Ovary (tissue), 7 donors: ENCODE measurements at regions not wholly inside any gene's neighbourhood (a gene's known extent, or its start where the extent isn't known, plus 50 kb on each side); places are given as distances from the start of the nearest gene placed in this dataset.

Experiments used
- DNase-seq, 5 donors: peaks; one replicate each; pipeline ENCODE4 v3.0.0-alpha.2; 2019 to 2020
- H3K27ac ChIP-seq, 2 donors: fragments of 200-600 bp; one replicate each; pipeline versions ENCODE4 v1.5.1 to v1.8.0; 2019 to 2022
- H3K27me3 ChIP-seq: fragments of 200-600 bp; one replicate; pipeline ENCODE4 v1.8.0; 2022
- H3K36me3 ChIP-seq: fragments of 200-600 bp; sonication (generic); one replicate; pipeline ENCODE4 v1.5.1; 2019
- H3K4me1 ChIP-seq: one replicate; pipeline ENCODE4 v1.8.1; 2013; ENCODE audit warnings: mild to moderate bottlenecking, moderate library complexity; ENCODE audit not compliant: insufficient read depth
- H3K4me3 ChIP-seq: fragments of 200-600 bp; sonication (generic); one replicate; pipeline ENCODE4 v1.5.1; 2017
- H3K9me3 ChIP-seq, 2 donors: fragments of 200-600 bp in 1 of 2; sonication (generic) in 1 of 2; one replicate each; pipeline versions ENCODE4 v1.5.1 to v1.8.1; 2013 to 2019; ENCODE audit warnings: mild to moderate bottlenecking in 1 of 2, moderate library complexity in 1 of 2
- CTCF ChIP-seq, 3 donors: fragments of 450-650 bp in 2 of 3; fragments of 200-600 bp in 1 of 3; IDR thresholded peaks; one replicate each; pipeline versions ENCODE4 v1.5.1 to v1.8.0; 2016 to 2022; ENCODE audit warnings: antibody characterized with exemption in 3 of 3, mild to moderate bottlenecking in 1 of 3
- EP300 ChIP-seq: sonication (generic); formaldehyde crosslinking; IDR thresholded peaks from one replicate; pipeline ENCODE4 v1.6.1; 2017; ENCODE audit warnings: antibody characterized with exemption
- POLR2A ChIP-seq: fragments of 450-650 bp; IDR thresholded peaks from one replicate; pipeline ENCODE4 v1.6.1; 2017; ENCODE audit warnings: antibody characterized with exemption, mild to moderate bottlenecking, moderate library complexity
- WGBS, 3 donors: extraction: QIAGEN DNeasy Blood & Tissue Kit in 1 of 3; methylation state at CpG; one replicate each; pipeline versions ENCODE4 v1.1.5 to v1.1.7; 2013 to 2017; 5-methylcytosine and 5-hydroxymethylcytosine counted together
- intact Hi-C, 4 donors: fragments of 100-400 bp; cut with DNase I; formaldehyde crosslinking; loops; one replicate each; pipeline versions ENCODE4 v1.11.0 to v1.15.1; 2022 to 2023
- donor health status: DM: no; HTN: no; CAD: no; lungs with moderate emphysema.
- donor health status: DM: no; HTN: no; CAD: no.
- donor health status: Bipolar disorder and iron deficiency.
- donor health status: DM: no; HTN: no; CAD: no.
- donor health status: DM: yes; HTN: yes; CAD: no.

GRCh38 chr9:104980039-104980654 is 52.2 kb upstream of the ABCA1 start:
- H3K27me3 ChIP-seq = no peaks in the 10 kb centered on the region
- H3K27ac ChIP-seq = no peak overlapping the region
- intact Hi-C loops = loop anchor here in 1 of 4 donors (10.0 kb wide), 1 partner anchor 45 kb away; no protein-coding TSS in a partner anchor
- peaks cover 10% of the 10 kb centered on the region for H3K4me1 ChIP-seq
- no peaks in the 10 kb centered on the region for H3K36me3 ChIP-seq
- H3K9me3 ChIP-seq = no peaks in the 10 kb centered on the region
- TF ChIP-seq CTCF (IDR thresholded peaks at IDR 0.05) (no peak), POLR2A (no peak), EP300 (no peak)
- no peak for DNase-seq
- 50 to 65% (median 54%) methylated on average over 5 of the region's 5 CpGs for WGBS, 3 donors
- no peak overlapping the region for H3K4me3 ChIP-seq

GRCh38 chr9:104981543-104982129 is 53.7 kb upstream of the ABCA1 start:
- Histone ChIP-seq H3K27ac (no peak overlapping the region), H3K4me1 (peaks cover 10% of the 10 kb centered on the region), H3K4me3 (no peak overlapping the region), H3K9me3 (no peaks in the 10 kb centered on the region), H3K27me3 (no peaks in the 10 kb centered on the region), H3K36me3 (no peaks in the 10 kb centered on the region)
- no peak for DNase-seq
- intact Hi-C loops = loop anchor here in 1 of 4 donors (10.0 kb wide), 1 partner anchor 47 kb away; no protein-coding TSS in a partner anchor
- no peak for TF ChIP-seq CTCF (IDR thresholded peaks at IDR 0.05)
- no peak for TF ChIP-seq EP300
- no peak for TF ChIP-seq POLR2A
- 90 to 93% (median 92%) methylated on average over 8 of the region's 8 CpGs for WGBS, 3 donors

GRCh38 chr9:104982543-104982942 is 54.6 kb upstream of the ABCA1 start:
- Histone ChIP-seq H3K4me1 (peaks cover 10% of the 10 kb centered on the region), H3K27me3 (no peaks in the 10 kb centered on the region), H3K36me3 (no peaks in the 10 kb centered on the region), H3K4me3 (no peak overlapping the region), H3K27ac (no peak overlapping the region), H3K9me3 (no peaks in the 10 kb centered on the region)
- 44 to 66% (median 56%) methylated on average over 3 of the region's 3 CpGs for whole genome bisulfite sequencing, 3 donors
- intact Hi-C loops = loop anchor here in 1 of 4 donors (10.0 kb wide), 1 partner anchor 48 kb away; no protein-coding TSS in a partner anchor
- no peak for DNase-seq
- TF ChIP-seq CTCF (IDR thresholded peaks at IDR 0.05) = no peak

- Histone ChIP-seq H3K36me3 (no peaks in the 10 kb centered on the region), H3K4me1 (peaks cover 10% of the 10 kb centered on the region), H3K9me3 (no peaks in the 10 kb centered on the region), H3K4me3 (no peak overlapping the region), H3K27me3 (no peaks in the 10 kb centered on the region), H3K27ac (no peak overlapping the region)
- 11 to 20% (median 15%) methylated on average over 3 of the region's 3 CpGs for WGBS, 3 donors
- intact Hi-C loops = loop anchor here in 1 of 4 donors (10.0 kb wide), 1 partner anchor 49 kb away; no protein-coding TSS in a partner anchor
- no peak for DNase-seq
- TF ChIP-seq EP300 = no peak
- no peak for TF ChIP-seq POLR2A
- no peak for TF ChIP-seq CTCF (IDR thresholded peaks at IDR 0.05)
Measured at GRCh38 chr9:104983491-104983890, 55.5 kb upstream of the ABCA1 start.
